ENCODE measurements at regions not wholly inside any gene's neighbourhood (a gene's known extent, or its start where the extent isn't known, plus 50 kb on each side); places are given as distances from the start of the nearest gene placed in this dataset.
A peak's percentile ranks its signal among the peaks of the same experiment; 100 is the strongest.
"Not testable (repeated sequence)": the region's sequence is repeated elsewhere in the genome, so short reads cannot be mapped to it uniquely, and the experiment has no call there.

DNA sequence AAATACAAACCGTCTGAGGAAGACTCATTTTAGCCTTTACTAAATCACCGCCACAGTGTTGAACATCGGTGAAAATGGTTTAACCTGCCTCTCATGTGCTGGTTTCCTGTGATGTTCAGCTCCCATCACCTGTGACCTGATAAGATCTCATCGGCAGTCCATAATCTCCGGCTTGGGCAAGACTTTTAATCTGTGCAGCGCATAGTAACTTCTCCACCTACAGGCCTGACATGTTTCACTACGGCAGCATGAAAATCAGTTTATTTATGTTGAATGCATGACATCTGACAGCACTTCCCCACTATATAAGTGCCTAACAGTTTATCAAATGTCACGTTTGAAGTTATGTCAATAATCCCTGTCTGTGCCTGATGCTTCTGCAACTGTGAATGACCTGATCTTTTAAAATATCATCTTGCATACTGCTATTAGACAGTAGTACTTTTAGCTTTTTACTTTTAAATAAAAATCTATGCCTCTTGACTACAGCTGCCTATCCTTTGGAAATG is 1919.8 kb upstream of the AGA start:
- no peak for DNase-seq

DNA sequence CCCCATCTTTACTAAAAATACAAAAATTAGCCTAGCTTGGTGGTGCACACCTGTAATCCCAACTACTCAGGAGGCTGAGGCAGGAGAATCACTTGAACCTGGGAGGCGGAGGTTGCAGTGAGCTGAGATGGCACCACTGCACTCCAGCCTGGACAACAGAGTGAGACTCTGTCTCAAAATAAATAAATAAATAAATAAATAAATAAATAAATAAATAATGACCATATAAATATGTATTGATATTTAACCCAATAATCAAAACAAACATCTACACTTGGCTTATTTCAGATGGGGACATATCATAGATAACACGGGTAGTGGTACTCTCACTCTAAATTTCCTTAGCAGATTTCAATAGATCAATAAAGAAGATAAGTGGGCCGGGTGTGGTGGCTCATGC is 1923.7 kb upstream of the AGA start:
- not testable (repeated sequence) for DNase-seq

DNA sequence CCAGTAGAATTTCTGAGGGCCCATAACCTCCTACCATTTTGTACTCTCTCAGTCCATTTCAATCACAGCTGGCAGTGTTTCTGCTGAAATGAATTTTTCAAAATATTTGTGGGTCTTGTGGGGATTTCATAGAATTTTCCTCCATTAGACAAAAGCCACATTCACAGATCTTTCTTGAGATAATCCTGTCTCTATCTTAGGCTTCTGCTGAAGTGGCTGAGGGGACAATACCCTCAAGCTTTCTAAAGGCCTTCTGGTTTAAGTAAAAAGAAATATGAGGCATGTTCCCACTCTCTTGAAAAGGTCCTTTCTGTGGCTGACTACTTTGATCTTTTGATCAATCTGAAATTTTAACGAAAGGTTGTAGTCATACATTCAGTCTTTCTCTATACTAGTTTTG is 1930.0 kb upstream of the AGA start:
- DNase-seq, result no peak

DNA sequence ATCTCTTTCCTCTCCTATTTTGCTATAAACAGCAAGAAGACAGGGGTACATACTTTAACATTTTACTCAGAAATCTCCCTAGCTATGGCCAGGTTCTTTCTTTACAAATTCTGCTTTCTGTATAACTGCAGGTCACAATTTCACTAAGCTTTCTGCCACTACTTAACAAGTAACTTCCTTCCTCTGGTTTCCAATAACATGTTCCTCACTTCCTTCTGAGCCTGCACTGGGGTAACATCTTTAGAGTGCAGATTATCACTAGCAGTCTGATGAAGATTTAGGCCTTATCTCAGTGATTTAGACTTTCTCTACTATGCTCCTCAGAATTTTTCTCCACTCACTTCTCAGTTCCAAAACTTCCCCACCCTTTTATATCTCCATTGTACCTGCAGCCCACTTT is 1930.5 kb upstream of the AGA start:
- no peak for DNase-seq

DNA sequence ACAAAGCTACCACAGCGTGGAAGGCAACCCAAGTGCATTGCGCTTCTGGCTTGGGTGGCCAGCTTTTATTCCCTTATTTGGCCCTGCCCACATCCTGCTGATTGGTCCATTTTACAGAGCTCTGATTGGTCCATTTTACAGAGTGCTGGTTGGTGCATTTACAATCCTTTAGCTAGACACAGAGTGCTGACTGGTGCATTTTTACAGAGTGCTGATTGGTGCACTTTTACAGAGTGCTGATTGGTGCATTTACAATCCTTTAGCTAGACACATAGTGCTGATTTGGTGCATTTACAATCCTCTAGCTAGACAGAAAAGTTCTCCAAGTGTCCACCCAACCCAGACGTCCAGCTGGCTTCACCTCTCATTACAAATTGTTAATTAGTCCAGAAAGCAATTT is 1936.6 kb upstream of the AGA start:
- DNase-seq, result not testable (repeated sequence)

DNA sequence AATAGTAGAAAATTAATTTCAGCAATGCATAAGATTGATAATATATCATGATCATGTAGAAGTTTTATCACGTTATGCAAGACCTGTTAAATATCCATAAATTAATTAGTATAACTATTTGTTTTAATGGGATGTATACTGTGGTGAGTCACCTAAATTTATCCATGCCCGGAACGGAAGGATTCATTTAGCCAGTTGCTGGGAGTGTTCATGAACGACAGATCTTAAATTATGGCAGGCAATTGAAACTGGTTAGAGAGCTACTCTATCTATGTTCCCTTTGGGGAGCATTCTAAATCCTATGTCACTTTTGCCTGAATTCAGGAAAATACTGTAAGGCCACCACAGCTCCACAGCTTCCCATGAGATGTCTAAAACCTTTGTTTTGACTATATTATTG is 1950.5 kb upstream of the AGA start:
- DNase-seq, result no peak

DNA sequence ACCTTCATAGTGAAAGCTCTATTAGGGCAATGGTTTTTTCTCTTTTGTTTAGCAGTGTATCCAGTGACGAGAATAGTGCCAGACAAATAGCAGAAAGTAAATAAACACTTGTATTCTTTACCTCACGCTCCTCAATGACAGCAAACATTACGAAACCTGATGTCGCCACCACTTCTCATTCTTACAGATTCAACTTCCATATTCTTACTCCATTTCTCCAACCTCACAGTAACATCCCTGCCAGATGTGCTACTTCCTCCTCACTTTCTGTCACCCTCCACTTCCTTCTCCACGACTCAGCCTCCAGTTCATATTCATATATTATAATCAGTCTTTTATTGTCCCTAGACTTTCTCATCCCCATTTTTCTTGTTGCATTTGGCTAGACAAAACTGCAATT is 1956.2 kb upstream of the AGA start:
- DNase-seq, result no peak

DNA sequence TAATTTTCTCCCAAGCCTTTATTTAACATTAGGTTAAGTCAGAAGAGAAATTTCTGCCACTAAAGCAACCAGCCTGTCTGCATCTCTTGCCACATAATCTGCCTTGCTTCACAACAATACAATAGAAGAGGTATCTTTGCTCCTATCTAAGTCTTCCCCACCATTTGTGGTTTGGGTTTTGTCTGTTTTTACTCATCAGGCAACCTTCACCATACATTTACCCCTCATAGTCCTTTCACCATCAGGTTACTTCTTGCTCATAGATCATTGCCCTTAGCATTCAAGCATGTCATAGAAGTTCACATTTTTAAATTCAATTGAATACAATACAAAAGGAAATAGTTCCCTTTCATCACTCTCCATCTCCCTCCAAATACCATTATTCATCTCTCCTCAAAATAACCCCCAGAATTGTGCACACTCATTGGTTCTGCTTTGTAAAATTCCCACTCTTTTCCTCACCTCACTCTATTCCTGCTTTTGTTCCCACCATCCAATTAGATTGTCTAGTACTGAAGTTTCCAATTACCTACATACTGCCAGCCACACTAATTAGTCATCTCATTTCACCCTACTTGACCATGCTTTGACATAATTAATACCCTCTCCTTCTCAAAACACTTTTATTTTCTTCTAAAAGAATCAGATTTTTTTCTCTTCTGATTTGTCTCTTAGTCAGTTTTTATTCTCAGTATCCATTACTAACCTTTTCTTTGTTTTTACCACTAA is 1957.0 kb upstream of the AGA start:
- DNase-seq, result peak; percentile 4

DNA sequence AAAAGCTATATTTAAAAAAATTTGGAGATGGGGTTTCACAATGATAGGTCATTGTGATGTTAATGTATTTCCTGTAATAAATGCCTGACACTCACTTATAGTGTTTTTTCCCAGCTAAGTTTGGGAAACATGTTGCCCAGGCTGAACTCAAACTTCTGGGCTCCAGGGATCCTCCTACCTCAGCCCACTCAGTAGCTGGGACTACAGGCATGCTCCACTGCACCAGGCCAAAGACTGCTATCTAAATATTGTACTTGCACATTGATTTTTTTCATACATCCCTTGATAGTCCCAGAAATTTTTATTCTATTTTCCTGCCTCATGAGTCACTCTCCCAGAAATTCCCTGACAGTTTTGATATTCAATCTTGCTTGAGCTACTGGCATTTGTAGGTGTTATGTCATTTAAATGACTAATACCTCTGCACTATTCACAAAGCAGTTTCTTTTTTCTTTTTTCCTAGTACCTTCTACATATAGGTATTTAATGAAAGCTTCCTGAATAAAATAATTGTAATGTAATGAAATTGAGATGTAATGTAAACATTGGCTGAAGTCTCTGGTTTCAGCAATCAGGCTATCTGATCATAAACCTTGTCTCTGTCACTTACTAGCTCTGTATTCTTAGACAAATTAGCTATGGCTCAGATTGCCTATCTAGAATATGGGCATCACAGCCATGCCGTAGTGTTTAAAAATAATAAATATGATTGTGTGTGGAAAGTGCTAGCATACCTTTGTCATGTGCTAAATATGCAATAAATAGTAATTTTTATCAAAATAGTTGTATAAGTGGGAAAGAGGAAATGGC is 1973.0 kb upstream of the AGA start:
- DNase-seq, result no peak

DNA sequence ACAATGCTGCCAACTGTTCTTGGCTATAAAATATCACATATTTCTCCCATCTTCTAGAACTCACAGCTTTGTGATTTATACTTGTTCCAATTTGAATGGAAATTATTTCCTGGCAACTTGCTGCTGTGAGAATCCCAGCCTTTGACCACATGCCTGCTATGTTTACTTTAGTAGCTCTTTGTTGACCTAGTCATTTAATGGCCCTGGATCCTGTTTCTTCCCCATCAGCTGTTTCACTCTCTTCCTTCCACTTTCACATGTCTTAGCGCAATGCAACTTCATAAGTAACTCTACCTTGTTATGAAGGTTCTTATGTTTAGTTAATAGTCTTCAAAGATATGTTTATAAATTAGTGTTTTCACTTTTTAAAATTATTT is 1973.6 kb upstream of the AGA start:
- no peak for DNase-seq

DNA sequence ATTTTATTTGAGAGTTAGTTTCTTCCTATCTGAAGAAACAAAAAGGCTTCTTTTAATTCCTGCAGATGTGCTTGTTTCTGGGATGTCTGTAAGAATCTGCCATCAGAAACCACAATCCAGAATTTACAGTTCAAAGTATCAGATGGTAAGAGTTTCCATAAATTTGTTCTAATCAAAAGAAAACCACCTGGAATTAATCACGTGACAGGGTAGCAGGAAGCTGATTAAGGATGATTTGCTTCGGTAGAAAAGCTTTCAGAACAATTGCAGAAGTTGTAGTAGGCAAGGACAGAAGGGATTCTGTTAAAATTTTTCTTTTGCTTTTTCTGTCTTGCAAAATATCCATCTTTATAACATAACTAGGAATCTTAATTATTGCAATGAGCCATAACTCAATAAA is 1975.1 kb upstream of the AGA start:
- DNase-seq, result no peak

DNA sequence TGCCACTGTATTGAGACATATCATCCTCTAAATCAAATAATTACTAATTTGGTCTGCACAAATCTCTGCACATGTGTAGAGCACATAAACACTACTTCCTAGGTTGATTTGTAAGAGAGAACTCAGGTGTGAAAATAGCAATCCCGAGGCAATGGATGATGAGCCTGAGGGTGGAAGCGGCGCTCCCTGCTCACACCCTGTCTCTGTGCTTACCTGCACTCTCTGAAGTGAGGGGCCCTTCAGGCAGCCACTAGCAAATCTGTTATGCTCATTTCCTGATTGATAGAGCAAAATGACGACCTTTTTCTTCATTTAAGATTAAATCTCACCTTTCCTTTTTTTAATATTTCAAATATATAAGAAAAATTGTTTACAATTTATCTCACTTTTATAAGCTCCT is 1995.7 kb upstream of the AGA start:
- no peak for DNase-seq

DNA sequence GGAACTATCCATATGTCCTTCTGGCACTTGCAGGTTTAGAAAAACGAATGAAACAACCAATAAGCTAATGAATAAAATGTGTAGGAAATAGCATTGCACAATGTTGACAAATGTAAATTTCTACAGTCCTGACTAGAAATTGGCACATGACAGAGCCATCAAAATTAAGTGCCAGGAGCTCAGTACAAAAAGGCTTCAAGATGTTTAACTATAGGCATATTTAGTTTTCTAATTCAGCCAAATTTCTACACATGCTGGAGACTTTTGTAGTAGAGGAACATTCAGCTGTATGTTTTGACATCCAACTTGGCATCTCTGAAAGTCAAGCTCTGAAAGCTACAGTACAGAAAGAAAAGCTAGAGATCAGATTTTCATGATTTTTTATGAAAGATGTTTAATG is 1999.4 kb upstream of the AGA start:
- no peak for DNase-seq

DNA sequence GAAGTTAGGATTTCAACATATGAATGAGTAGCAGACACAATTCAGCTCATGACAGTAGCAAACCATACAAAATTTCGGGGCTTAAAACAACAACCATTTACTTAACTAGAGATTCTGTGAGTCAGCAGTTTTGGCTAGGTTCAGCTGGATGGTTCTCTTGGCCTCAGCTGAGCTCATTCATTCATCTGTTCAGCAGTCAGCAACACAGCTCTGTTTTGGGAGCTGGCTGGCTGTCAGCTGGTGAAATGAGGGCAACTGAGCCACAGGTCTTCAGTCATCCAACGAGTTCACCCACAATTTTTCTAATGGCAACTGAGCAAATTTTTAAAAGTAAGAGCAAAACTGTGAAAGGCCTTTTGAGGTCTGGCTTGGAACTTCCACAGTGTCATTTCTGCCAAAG is 2005.1 kb upstream of the AGA start:
- no peak for DNase-seq

DNA sequence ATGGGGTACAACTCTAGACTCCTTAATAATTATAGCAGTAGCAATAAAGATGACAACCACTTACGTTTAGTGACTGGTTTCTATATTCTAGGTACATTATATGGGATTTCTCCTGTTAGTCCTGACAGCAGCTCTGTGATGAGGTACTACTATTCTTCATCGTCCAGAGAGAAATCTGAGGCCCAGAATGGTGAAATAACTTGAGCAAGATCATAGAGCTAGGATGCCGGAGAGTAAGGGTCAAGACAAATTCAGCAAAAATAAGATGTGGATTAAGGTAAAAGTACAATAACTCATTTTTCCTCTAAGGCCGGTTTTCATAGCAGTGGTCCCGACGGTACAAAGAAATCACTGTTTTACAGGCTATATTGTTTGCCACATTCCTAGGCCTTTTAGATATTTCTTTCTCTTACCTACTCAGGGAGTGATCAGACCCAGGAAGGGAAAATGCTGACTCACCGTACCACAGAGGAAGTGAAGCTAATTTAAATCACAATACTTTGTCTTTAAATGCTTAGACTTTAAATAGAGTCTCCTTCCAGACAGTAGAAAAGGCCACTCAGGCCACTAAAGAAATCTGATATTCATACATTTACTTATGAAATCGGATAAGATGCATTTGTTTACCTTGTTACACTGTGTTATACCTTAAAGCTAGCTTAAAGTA is 2023.0 kb upstream of the AGA start:
- DNase-seq, result no peak

DNA sequence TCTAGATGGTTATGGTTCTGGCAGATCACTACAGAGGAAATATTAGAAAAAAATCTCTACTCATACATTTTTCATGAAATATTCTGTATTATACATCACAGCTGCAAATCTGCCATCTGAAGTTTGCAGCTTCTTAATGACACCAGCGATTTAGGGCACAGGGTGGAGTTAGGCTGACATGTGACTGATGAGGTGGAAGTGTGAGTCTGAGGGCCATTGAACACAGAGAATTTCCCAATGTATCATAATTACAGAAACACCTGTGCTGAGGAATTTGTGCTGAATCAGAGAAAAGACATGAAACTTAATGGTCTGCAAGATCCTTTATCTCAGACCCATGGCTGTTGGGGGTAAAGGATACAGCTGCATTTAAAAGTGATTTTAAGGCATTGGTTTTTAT is 2025.6 kb upstream of the AGA start:
- no peak for DNase-seq

DNA sequence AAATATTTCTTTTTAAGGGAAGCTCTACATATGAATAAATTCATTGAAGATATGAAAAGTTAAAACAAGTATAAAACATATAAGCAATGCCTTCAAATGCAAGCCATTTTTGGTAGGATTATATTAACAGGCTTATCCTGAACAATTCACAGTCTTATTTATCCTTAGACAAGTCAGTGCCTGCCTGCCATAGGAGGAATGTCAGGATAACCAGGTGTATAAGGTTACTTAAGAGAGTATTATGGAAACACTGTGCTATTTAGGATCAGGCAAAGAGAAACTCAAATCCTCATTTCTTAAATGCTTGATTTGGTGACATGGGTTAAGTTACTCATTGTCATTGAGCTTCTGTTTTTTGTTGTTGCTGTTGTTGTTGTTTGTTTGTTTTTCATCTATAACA is 2029.9 kb upstream of the AGA start:
- no peak for DNase-seq

DNA sequence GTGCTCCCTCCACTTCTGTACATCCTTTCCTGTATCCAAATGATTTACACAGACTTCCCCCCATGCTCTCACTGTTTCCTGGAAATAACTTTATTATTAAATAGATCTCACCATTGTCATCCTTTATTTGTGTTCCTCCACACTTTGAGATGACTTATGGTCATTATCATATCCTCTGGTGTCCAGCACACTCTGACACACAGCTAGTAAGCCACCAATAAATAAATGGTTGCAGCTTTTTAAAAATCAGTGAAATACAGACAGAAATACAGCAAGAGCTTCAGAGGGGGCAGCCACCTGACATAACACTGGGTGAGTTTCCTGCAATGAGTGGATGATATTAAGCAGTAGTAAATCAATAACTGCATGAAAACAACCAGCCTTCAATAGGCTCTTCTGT is 2036.4 kb upstream of the AGA start:
- no peak for DNase-seq

DNA sequence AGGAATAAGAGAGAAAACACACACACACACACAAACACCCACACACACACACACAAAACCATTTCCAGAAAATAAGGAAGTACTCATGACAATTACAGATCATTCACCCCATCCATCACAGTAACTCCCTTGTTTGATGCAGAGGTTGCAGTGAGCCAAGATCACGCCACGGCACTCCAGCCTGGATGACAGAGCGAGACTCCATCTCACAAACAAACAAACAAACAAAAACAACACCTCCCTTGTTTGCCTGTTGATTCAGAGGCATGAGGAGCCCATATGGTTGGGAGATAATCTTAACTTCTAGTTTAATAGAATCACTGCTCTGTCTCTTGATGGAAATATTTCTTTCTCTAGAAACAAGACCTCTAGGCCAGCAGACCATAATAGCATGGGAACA is 2043.5 kb upstream of the AGA start:
- DNase-seq, result no peak

DNA sequence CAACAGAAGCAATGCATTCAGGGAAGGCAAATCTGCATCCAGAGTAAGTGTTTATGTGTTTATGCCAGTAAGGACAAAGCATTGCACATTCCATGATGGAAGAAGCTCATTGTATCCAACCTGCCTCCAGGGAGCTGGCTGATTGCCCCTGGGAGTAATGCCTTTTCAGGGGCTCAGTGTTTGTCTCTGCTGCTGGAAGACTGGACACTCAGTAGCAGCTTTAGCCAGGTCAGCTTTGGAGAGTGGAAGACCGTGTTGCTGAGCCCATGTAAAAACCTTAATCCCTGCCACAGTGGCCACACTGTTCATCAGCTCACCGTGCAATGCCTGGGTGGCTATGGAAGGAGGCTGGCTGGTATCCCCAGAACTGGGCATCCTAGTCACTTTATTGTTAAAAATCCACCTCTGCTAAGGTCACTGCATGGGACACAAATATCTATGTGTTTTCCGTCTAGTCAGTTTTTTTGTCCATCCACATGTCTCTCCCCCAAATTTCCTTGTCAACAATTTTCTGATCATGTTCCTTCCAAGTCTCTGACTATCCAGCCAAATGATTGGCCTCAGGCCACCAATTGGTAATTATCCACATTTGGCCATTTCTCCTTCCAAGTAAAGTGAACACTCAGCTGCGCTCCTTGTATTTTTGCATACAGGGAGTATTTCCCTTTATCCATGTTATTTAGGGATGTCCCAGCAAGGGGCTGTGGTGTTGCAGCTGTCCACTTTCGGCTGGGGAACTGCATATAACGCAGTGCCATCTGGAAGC is 2044.5 kb upstream of the AGA start:
- no peak for DNase-seq

DNA sequence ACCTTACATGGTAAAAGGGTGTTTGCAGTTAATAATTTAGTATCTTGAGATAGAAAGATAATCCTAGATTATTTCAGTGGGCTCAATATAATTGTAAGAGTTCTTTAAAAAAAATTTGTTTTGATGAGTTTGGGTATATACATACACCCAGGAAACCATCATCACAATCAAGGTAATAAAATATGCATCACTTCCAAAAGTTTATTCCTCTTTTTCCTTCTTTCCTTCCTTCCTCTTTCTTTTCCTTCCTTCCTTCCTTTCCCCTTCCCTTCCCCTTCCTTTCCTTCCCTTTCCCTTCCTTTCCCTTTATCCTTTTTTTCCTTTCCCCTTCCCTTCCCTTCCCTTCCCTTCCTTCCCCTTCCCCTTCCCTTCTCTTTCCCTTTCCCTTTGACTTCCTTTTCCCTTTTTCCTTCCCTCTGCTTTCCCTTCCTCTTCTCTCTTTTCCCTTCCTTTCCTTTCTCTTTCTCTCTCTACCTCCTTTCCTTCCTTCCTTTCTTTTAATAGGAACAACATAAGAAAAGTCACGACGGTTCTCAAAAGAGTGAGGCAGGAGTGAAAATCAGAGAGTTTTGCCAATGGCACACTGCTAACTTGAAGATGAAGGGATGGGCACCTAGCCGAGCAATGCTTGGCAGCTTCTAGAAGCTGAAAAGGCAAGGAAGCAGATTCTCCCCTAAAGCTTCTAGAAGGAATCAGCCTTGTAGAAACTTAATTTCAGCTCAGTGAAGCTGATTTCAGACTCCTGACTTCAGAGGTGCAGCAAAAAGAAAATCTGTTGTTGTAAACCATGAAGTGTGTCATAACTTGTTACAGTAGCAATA is 2050.2 kb upstream of the AGA start:
- DNase-seq, result no peak

DNA sequence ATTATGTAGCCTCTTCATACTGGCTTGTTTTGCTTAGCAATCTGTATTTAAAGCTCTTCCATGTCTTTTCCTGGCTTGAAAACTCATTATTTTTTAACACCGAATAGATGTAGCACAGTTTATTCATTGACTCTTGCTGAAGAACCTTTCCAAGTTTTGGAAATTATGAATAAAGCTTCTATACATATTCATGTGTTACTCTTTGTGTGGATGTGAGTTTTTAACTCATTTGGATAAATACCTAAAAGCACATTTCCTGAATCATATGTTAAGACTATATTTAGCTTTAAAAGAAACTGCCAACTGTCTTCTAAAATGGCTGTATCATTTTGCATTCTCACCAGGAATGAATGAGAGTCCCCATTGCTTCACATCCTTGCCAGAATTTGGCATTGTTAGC is 2061.7 kb upstream of the AGA start:
- no peak for DNase-seq

Measured in activated CD4-positive, alpha-beta T cell treated with anti-CD3 and anti-CD28 coated beads, Interleukin-2, amount 50 U/mL, for 16 hours (primary cell).